Esophagus squamous epithelium (tissue), 5 donors: ENCODE measurements at regions not wholly inside any gene's neighbourhood (a gene's known extent, or its start where the extent isn't known, plus 50 kb on each side); places are given as distances from the start of the nearest gene placed in this dataset.
A peak's percentile ranks its signal among the peaks of the same experiment; 100 is the strongest.

Source experiments
- DNase-seq: peaks from one replicate; lab custom pipeline; 2025; lab: John Stamatoyannopoulos, UW
- H3K27ac ChIP-seq, 4 donors: fragments of 200-600 bp; sonication (generic); one replicate each; pipeline ENCODE4 v1.5.1; 2016 to 2019; ENCODE audit warnings: mild to moderate bottlenecking in 1 of 4
- H3K27me3 ChIP-seq, 4 donors: fragments of 200-600 bp; sonication (generic); 1 replicate in 3 of 4; 2 replicates in 1 of 4; pipeline versions ENCODE4 v1.5.1 to v1.6.0; 2017 to 2021; ENCODE audit warnings: antibody characterized with exemption in 1 of 4
- H3K36me3 ChIP-seq, 3 donors: fragments of 200-600 bp; sonication (generic); one replicate each; pipeline ENCODE4 v1.5.1; 2016 to 2019
- H3K4me1 ChIP-seq, 3 donors: fragments of 200-600 bp; sonication (generic); one replicate each; pipeline ENCODE4 v1.5.1; 2017 to 2019
- H3K4me3 ChIP-seq, 4 donors: fragments of 200-600 bp; sonication (generic); 1 replicate in 3 of 4; 2 replicates in 1 of 4; pipeline ENCODE4 v1.5.1; 2016 to 2019; ENCODE audit warnings: mild to moderate bottlenecking in 2 of 4, moderate library complexity in 1 of 4
- H3K9me3 ChIP-seq, 3 donors: fragments of 200-600 bp; sonication (generic); one replicate each; pipeline ENCODE4 v1.5.1; 2016 to 2019
- CTCF ChIP-seq, 6 experiments: fragments of 450-650 bp in 4 of 6; fragments of 200-600 bp in 2 of 6; sonication (generic) in 2 of 6; IDR thresholded peaks; one replicate each; pipeline ENCODE4 v1.5.1; 2016 to 2019; ENCODE audit warnings: antibody characterized with exemption in 6 of 6, mild to moderate bottlenecking in 4 of 6, moderate library complexity in 4 of 6
- POLR2A ChIP-seq, 4 donors: fragments of 450-650 bp; IDR thresholded peaks; one replicate each; pipeline ENCODE4 v1.6.1; 2017; ENCODE audit warnings: antibody characterized with exemption in 4 of 4, mild to moderate bottlenecking in 4 of 4, moderate library complexity in 3 of 4
- WGBS, 2 donors: methylation state at CpG; one replicate each; pipeline ENCODE4 v1.1.5; 2018; 5-methylcytosine and 5-hydroxymethylcytosine counted together
- intact Hi-C: fragments of 100-400 bp; cut with DNase I; formaldehyde crosslinking; loops from one replicate; pipeline ENCODE4 v1.15.0; 2022
- donor health status: DM: yes; HTN: yes; CAD: no.

DNA sequence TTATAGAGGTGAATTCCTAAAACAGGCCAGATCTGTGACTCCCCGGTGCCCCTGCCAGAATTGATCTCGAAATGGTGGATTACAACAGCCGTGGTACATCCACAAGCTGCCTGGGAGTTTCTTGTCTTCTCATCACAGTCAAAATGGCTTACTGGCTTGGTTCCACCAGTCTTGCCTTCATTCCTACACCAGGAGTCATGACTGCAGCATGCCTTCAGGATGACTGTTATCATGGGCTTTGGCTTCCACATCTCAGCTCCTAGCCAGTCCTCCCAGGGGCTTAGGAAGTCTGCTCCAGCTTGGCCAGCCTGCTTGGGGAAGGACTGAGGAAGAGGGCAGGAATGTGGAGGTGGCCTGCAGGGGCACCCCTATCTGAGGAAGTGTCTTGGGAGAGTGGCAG is 132.9 kb upstream of the NR3C1 start:
- intact Hi-C loops: no loop called here
- no peak for DNase-seq
- H3K4me1 ChIP-seq: peaks cover 0 to 15% (median 5%) of the 10 kb centered on the region in 3 donors
- H3K27ac ChIP-seq: peak overlapping the region in 2 of 4 donors; percentile 7 to 45
- H3K36me3 ChIP-seq: no peaks in the 10 kb centered on the region
- H3K27me3 ChIP-seq: no peaks in the 10 kb centered on the region
- 81 to 90% methylated on average over 3 of the region's 3 CpGs for WGBS, 2 donors
- no peak for TF ChIP-seq CTCF (IDR thresholded peaks at IDR 0.05)
- TF ChIP-seq POLR2A (IDR thresholded peaks at IDR 0.05): no peak
- H3K9me3 ChIP-seq: peaks cover 0 to 10% (median 0%) of the 10 kb centered on the region in 3 donors
- no peak overlapping the region for H3K4me3 ChIP-seq

DNA sequence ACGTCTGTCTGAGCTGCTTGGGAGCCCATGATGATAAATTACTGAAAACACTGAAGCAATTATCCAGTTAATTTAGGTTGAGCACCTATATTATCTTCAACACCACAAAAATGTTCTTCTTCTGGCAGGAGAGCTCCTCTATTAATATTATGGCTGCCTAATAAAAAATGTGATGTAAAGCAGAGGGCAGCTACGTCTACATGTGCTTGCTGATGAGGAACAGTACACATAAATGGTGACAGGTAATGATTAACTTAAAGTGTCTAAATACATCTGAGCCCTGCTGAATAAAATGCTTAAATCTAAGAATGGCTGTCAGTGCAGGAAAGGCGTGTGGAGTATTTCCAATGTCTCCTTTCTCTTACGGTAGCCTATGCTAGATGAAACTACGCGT is 131.3 kb upstream of the NR3C1 start:
- Histone ChIP-seq H3K4me3 (no peak overlapping the region), H3K9me3 (peaks cover 0 to 10% (median 0%) of the 10 kb centered on the region in 3 donors), H3K4me1 (peaks cover 0 to 15% (median 5%) of the 10 kb centered on the region in 3 donors), H3K27me3 (no peaks in the 10 kb centered on the region), H3K27ac (no peak overlapping the region), H3K36me3 (no peaks in the 10 kb centered on the region)
- intact Hi-C loops: no loop called here
- 94 to 95% methylated on average over 6 of the region's 6 CpGs for WGBS, 2 donors
- DNase-seq: no peak
- TF ChIP-seq CTCF (IDR thresholded peaks at IDR 0.05): no peak
- no peak for TF ChIP-seq POLR2A (IDR thresholded peaks at IDR 0.05)

GRCh38 chr5:143533978-143534760 is 130.7 kb upstream of the NR3C1 start:
- 93 to 97% methylated on average over 3 of the region's 3 CpGs for WGBS, 2 donors
- Histone ChIP-seq H3K36me3 (no peaks in the 10 kb centered on the region), H3K9me3 (peaks cover 0 to 4% (median 0%) of the 10 kb centered on the region in 3 donors), H3K27ac (no peak overlapping the region), H3K4me3 (no peak overlapping the region), H3K27me3 (no peaks in the 10 kb centered on the region), H3K4me1 (peaks cover 0 to 15% (median 5%) of the 10 kb centered on the region in 3 donors)
- intact Hi-C loops: no loop called here
- TF ChIP-seq POLR2A (IDR thresholded peaks at IDR 0.05) (no peak), CTCF (IDR thresholded peaks at IDR 0.05) (no peak)
- DNase-seq: no peak

GRCh38 chr5:143533475-143533874 is 130.0 kb upstream of the NR3C1 start:
- 71 to 80% methylated on average over 3 of the region's 3 CpGs for WGBS, 2 donors
- no peaks in the 10 kb centered on the region for H3K9me3 ChIP-seq
- no peaks in the 10 kb centered on the region for H3K27me3 ChIP-seq
- H3K36me3 ChIP-seq: no peaks in the 10 kb centered on the region
- no peak for TF ChIP-seq POLR2A (IDR thresholded peaks at IDR 0.05)
- no peak for TF ChIP-seq CTCF (IDR thresholded peaks at IDR 0.05)
- no peak for DNase-seq
- H3K4me3 ChIP-seq: no peak overlapping the region
- intact Hi-C loops: no loop called here
- peaks cover 0 to 15% (median 5%) of the 10 kb centered on the region in 3 donors for H3K4me1 ChIP-seq
- no peak overlapping the region for H3K27ac ChIP-seq

- DNase-seq: no peak
- intact Hi-C loops: no loop called here
- 95% methylated on average over 3 to 4 of the region's 4 CpGs for WGBS, 2 donors
- no peak overlapping the region for H3K27ac ChIP-seq
- no peak overlapping the region for H3K4me3 ChIP-seq
- no peaks in the 10 kb centered on the region for H3K9me3 ChIP-seq
- no peaks in the 10 kb centered on the region for H3K27me3 ChIP-seq
- no peak for TF ChIP-seq POLR2A (IDR thresholded peaks at IDR 0.05)
- no peak for TF ChIP-seq CTCF (IDR thresholded peaks at IDR 0.05)
- H3K4me1 ChIP-seq: no peaks in the 10 kb centered on the region
- no peaks in the 10 kb centered on the region for H3K36me3 ChIP-seq
Observed at GRCh38 chr5:143527808-143528207, 124.3 kb upstream of the NR3C1 start.
